Upper lobe of left lung (tissue), 4 donors: ENCODE measurements at regions not wholly inside any gene's neighbourhood (a gene's known extent, or its start where the extent isn't known, plus 50 kb on each side); places are given as distances from the start of the nearest gene placed in this dataset.

Experiments used
- EP300 ChIP-seq, 4 donors: sonication (generic); formaldehyde crosslinking; IDR thresholded peaks; one replicate each; pipeline ENCODE4 v1.5.1; 2017; ENCODE audit warnings: antibody characterized with exemption in 4 of 4, control low read depth in 2 of 4
- POLR2A ChIP-seq, 4 donors: fragments of 450-650 bp; IDR thresholded peaks; one replicate each; pipeline ENCODE4 v1.5.1; 2016 to 2017; ENCODE audit warnings: antibody characterized with exemption in 4 of 4, mild to moderate bottlenecking in 2 of 4
- POLR2AphosphoS5 ChIP-seq, 2 donors: sonication (generic); formaldehyde crosslinking; IDR thresholded peaks; one replicate each; pipeline ENCODE4 v1.5.1; 2017; ENCODE audit warnings: antibody characterized with exemption in 2 of 2
- TF ChIP-seq, protein P1 (sequence below), 6 experiments: fragments of 450-650 bp in 4 of 6; fragments of 200-600 bp in 2 of 6; sonication (generic) in 2 of 6; IDR thresholded peaks; one replicate each; pipeline ENCODE4 v1.5.1; 2016 to 2019; ENCODE audit warnings: antibody characterized with exemption in 6 of 6

GRCh38 chr5:101160002-101160401 is 256.9 kb upstream of the ST8SIA4 start:
- TF ChIP-seq, protein P1, sequence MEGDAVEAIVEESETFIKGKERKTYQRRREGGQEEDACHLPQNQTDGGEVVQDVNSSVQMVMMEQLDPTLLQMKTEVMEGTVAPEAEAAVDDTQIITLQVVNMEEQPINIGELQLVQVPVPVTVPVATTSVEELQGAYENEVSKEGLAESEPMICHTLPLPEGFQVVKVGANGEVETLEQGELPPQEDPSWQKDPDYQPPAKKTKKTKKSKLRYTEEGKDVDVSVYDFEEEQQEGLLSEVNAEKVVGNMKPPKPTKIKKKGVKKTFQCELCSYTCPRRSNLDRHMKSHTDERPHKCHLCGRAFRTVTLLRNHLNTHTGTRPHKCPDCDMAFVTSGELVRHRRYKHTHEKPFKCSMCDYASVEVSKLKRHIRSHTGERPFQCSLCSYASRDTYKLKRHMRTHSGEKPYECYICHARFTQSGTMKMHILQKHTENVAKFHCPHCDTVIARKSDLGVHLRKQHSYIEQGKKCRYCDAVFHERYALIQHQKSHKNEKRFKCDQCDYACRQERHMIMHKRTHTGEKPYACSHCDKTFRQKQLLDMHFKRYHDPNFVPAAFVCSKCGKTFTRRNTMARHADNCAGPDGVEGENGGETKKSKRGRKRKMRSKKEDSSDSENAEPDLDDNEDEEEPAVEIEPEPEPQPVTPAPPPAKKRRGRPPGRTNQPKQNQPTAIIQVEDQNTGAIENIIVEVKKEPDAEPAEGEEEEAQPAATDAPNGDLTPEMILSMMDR (IDR thresholded peaks at IDR 0.05), result no peak
- TF ChIP-seq EP300 (IDR thresholded peaks at IDR 0.05) (no peak), POLR2AphosphoS5 (IDR thresholded peaks at IDR 0.05) (no peak), POLR2A (IDR thresholded peaks at IDR 0.05) (no peak)
